PC-9 (cell line): ENCODE measurements at regions not wholly inside any gene's neighbourhood (a gene's known extent, or its start where the extent isn't known, plus 50 kb on each side); places are given as distances from the start of the nearest gene placed in this dataset.

Experiments
- BruUV-seq: library from RNA; stranded (reverse); fragments of 400-500 nt; replicated peaks from 2 replicates; lab custom pipeline; 2021; lab: Mats Ljungman, UMichigan
- CTCF ChIA-PET: fragments of 300-600 bp; sonication (Branson Sonifier 250); formaldehyde crosslinking; loops from one replicate; lab custom pipeline; 2022; ENCODE audit warnings: antibody characterized with exemption; lab: Charles Lee
- POLR2A ChIA-PET: fragments of 300-600 bp; sonication (Branson Sonifier 250); formaldehyde crosslinking; loops from one replicate; lab custom pipeline; 2022; ENCODE audit warnings: antibody characterized with exemption; ENCODE audit not compliant: unreplicated experiment; lab: Charles Lee
- DNase-seq, 2 experiments: peaks; one replicate each; pipeline versions ENCODE4 v3.0.0 to v3.0.0-alpha.2; 2015 to 2022; ENCODE audit warnings: mixed read lengths in 1 of 2
- H2AFZ ChIP-seq: fragments of 200-600 bp; sonication (generic); 2 replicates; pipeline ENCODE4 v1.8.1; 2017; ENCODE audit warnings: antibody characterized with exemption
- H3F3A ChIP-seq: fragments of 200-600 bp; sonication (generic); 2 replicates; pipeline ENCODE4 v1.8.1; 2017; ENCODE audit warnings: antibody characterized with exemption, mild to moderate bottlenecking, low read depth; ENCODE audit not compliant: insufficient read depth
- H3K27ac ChIP-seq: fragments of 200-600 bp; sonication (generic); 2 replicates; pipeline ENCODE4 v1.6.1; 2016; ENCODE audit warnings: mixed run types
- H3K27me3 ChIP-seq: fragments of 200-600 bp; sonication (generic); 2 replicates; pipeline ENCODE4 v1.6.1; 2016; ENCODE audit warnings: low read depth, mixed run types; ENCODE audit not compliant: insufficient read depth
- H3K36me3 ChIP-seq: fragments of 200-600 bp; sonication (generic); 2 replicates; pipeline ENCODE4 v1.6.1; 2016; ENCODE audit warnings: low read depth, mixed run types
- H3K4me1 ChIP-seq: fragments of 200-600 bp; sonication (generic); replicated peaks from 2 replicates; pipeline ENCODE4 v1.6.1; 2016; ENCODE audit warnings: mixed run types; ENCODE audit not compliant: insufficient read depth
- H3K4me2 ChIP-seq: fragments of 200-600 bp; sonication (generic); 2 replicates; pipeline ENCODE4 v1.6.1; 2017; ENCODE audit warnings: mixed run types
- H3K4me3 ChIP-seq: fragments of 200-600 bp; sonication (generic); 2 replicates; pipeline ENCODE4 v1.6.1; 2016; ENCODE audit warnings: mixed run types
- H3K79me2 ChIP-seq: fragments of 200-600 bp; sonication (generic); 2 replicates; pipeline ENCODE4 v1.6.1; 2017; ENCODE audit warnings: low read depth, mixed run types
- H3K9me2 ChIP-seq: fragments of 200-600 bp; sonication (generic); 2 replicates; pipeline ENCODE4 v1.8.1; 2017; ENCODE audit warnings: mild to moderate bottlenecking; ENCODE audit not compliant: insufficient read depth
- H3K9me3 ChIP-seq: fragments of 200-600 bp; sonication (generic); 2 replicates; pipeline ENCODE4 v1.8.1; 2016; ENCODE audit warnings: low read depth; ENCODE audit not compliant: insufficient read depth
- H4K20me1 ChIP-seq: fragments of 200-600 bp; sonication (generic); 2 replicates; pipeline ENCODE4 v1.8.1; 2017; ENCODE audit not compliant: insufficient read depth
- CTCF ChIP-seq: fragments of 200-600 bp; sonication (generic); conservative IDR thresholded peaks from 2 replicates; pipeline ENCODE4 v1.6.1; 2017; ENCODE audit warnings: mixed run types, antibody characterized with exemption, mild to moderate bottlenecking, moderate library complexity
- EZH2 ChIP-seq: fragments of 200-600 bp; sonication (generic); IDR thresholded peaks from 2 replicates; pipeline ENCODE4 v1.8.0; 2017; ENCODE audit warnings: antibody characterized with exemption, low read depth
- intact Hi-C: fragments of 100-400 bp; cut with micrococcal nuclease; formaldehyde crosslinking; loops from one replicate; pipeline ENCODE4 v1.10.0; 2022; ENCODE audit not compliant: unreplicated experiment

- no peak overlapping the region for H3K27ac ChIP-seq
- no peaks in the 10 kb centered on the region for H3K9me3 ChIP-seq
- no peaks in the 10 kb centered on the region for H4K20me1 ChIP-seq
- H3K79me2 ChIP-seq: no peaks in the 10 kb centered on the region
- TF ChIP-seq EZH2 (no peak), CTCF (no peak)
- no peaks in the 10 kb centered on the region for H3K9me2 ChIP-seq
- H3F3A ChIP-seq: no peaks in the 10 kb centered on the region
- ChIA-PET POLR2A (interaction anchor here (0.6 kb wide), 1 partner anchor 30 kb away, joined by 3 read pairs; no protein-coding TSS in a partner anchor), CTCF (no interaction called here)
- H3K4me1 ChIP-seq: no peaks in the 10 kb centered on the region; the same call in 1 of the 2 replicates
- no TSS peak for BruUV-seq
- intact Hi-C loops: no loop called here
- H3K27me3 ChIP-seq: no peaks in the 10 kb centered on the region
- peak in 1 of 2 experiments; percentile 15 for DNase-seq
- H3K36me3 ChIP-seq: no peaks in the 10 kb centered on the region
- H2AFZ ChIP-seq: no peak overlapping the region
- H3K4me2 ChIP-seq: no peak overlapping the region
- no peak overlapping the region for H3K4me3 ChIP-seq
Observed at GRCh38 chr21:41562101-41563000, 54.4 kb upstream of the TMPRSS2 start.

- H3K4me3 ChIP-seq: no peak overlapping the region
- no peak for DNase-seq
- no peak overlapping the region for H2AFZ ChIP-seq
- H3K4me2 ChIP-seq: no peak overlapping the region
- no peaks in the 10 kb centered on the region for H3K27me3 ChIP-seq
- no peaks in the 10 kb centered on the region; the same call in 1 of the 2 replicates for H3K4me1 ChIP-seq
- ChIA-PET POLR2A (no interaction called here), CTCF (no interaction called here)
- H3K27ac ChIP-seq: no peak overlapping the region
- no TSS peak for BruUV-seq
- H3K9me3 ChIP-seq: no peaks in the 10 kb centered on the region
- intact Hi-C loops: no loop called here
- no peak for TF ChIP-seq EZH2
- no peaks in the 10 kb centered on the region for H3K9me2 ChIP-seq
- no peaks in the 10 kb centered on the region for H3K36me3 ChIP-seq
- no peaks in the 10 kb centered on the region for H3K79me2 ChIP-seq
- no peaks in the 10 kb centered on the region for H3F3A ChIP-seq
- H4K20me1 ChIP-seq: no peaks in the 10 kb centered on the region
Observed at GRCh38 chr21:41561701-41562100, 53.7 kb upstream of the TMPRSS2 start.

GRCh38 chr21:41560661-41561158 lies 52.8 kb upstream of the TMPRSS2 start:
- H3K27me3 ChIP-seq: no peaks in the 10 kb centered on the region
- no peaks in the 10 kb centered on the region for H3K36me3 ChIP-seq
- no peaks in the 10 kb centered on the region for H4K20me1 ChIP-seq
- H3K4me3 ChIP-seq: no peak overlapping the region
- intact Hi-C loops: no loop called here
- POLR2A ChIA-PET: no interaction called here
- H2AFZ ChIP-seq: no peak overlapping the region
- H3K9me3 ChIP-seq: no peaks in the 10 kb centered on the region
- CTCF ChIA-PET: no interaction called here
- no peaks in the 10 kb centered on the region for H3F3A ChIP-seq
- H3K9me2 ChIP-seq: no peaks in the 10 kb centered on the region
- no peaks in the 10 kb centered on the region; the same call in 1 of the 2 replicates for H3K4me1 ChIP-seq
- BruUV-seq: no TSS peak
- H3K27ac ChIP-seq: no peak overlapping the region
- DNase-seq: no peak
- H3K4me2 ChIP-seq: no peak overlapping the region
- no peaks in the 10 kb centered on the region for H3K79me2 ChIP-seq
- TF ChIP-seq CTCF (no peak), EZH2 (no peak)
